AG04450 (cell line): ENCODE measurements at regions not wholly inside any gene's neighbourhood (a gene's known extent, or its start where the extent isn't known, plus 50 kb on each side); places are given as distances from the start of the nearest gene placed in this dataset.
A peak's percentile ranks its signal among the peaks of the same experiment; 100 is the strongest.

Experiments
- CTCF ChIA-PET: fragments of 300-600, 350-600 bp; formaldehyde crosslinking; extraction: SDS; loops from one replicate; lab custom pipeline; 2022; ENCODE audit warnings: antibody characterized with exemption, inconsistent platforms; lab: Charles Lee
- POLR2A ChIA-PET: fragments of 350-600 bp; formaldehyde crosslinking; extraction: SDS; loops from one replicate; lab custom pipeline; 2021; ENCODE audit warnings: antibody characterized with exemption, inconsistent platforms; lab: Yijun Ruan, JAX
- DNase-seq: peaks from one replicate; pipeline ENCODE4 v3.0.0-alpha.2; 2011; ENCODE audit warnings: low read depth, low spot score
- H3K27ac ChIP-seq: one replicate; pipeline ENCODE4 v1.5.1; 2012; ENCODE audit warnings: low read depth, low read length, control low read depth
- H3K27me3 ChIP-seq: one replicate; pipeline ENCODE4 v1.6.0; 2012; ENCODE audit warnings: low read length; ENCODE audit not compliant: control insufficient read depth, insufficient read depth
- H3K4me3 ChIP-seq: 2 replicates; pipeline ENCODE4 v1.5.1; 2011; ENCODE audit warnings: mild to moderate bottlenecking, low read depth, low read length, control low read depth
- H3K9me3 ChIP-seq: 2 replicates; pipeline ENCODE4 v1.5.1; 2012; ENCODE audit warnings: low read length; ENCODE audit not compliant: control insufficient read depth, insufficient read depth
- TF ChIP-seq, protein P1 (sequence below): IDR thresholded peaks from 2 replicates; pipeline ENCODE4 v1.5.1; 2011; ENCODE audit warnings: low read depth, low read length, control low read depth, inconsistent platforms

DNA sequence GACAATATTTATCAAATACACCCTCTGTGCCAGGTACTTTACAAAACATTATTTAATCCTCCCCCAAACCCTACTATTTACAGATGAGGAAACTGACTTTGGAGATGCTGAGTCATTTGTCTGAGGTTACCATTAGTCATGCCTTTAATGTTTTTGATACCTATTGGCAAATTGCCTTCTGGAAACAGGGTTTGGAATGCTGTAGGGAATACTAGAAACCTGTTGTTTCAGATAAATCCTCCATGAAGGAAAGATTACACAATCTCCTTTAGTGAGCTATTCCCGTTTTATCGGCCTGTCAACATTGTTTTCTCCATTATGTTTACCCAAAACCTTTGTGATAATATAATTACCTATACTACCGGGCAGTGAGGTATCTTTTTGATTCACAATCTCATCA, 93.6 kb upstream of the ADGRF1 start:
- no peaks in the 10 kb centered on the region for H3K27me3 ChIP-seq
- TF ChIP-seq, protein P1, sequence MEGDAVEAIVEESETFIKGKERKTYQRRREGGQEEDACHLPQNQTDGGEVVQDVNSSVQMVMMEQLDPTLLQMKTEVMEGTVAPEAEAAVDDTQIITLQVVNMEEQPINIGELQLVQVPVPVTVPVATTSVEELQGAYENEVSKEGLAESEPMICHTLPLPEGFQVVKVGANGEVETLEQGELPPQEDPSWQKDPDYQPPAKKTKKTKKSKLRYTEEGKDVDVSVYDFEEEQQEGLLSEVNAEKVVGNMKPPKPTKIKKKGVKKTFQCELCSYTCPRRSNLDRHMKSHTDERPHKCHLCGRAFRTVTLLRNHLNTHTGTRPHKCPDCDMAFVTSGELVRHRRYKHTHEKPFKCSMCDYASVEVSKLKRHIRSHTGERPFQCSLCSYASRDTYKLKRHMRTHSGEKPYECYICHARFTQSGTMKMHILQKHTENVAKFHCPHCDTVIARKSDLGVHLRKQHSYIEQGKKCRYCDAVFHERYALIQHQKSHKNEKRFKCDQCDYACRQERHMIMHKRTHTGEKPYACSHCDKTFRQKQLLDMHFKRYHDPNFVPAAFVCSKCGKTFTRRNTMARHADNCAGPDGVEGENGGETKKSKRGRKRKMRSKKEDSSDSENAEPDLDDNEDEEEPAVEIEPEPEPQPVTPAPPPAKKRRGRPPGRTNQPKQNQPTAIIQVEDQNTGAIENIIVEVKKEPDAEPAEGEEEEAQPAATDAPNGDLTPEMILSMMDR: no peak
- H3K4me3 ChIP-seq: no peak overlapping the region
- no peak overlapping the region for H3K27ac ChIP-seq
- DNase-seq: peak; percentile 75
- ChIA-PET POLR2A (interaction anchor here (0.6 kb wide), 1 partner anchor 16 kb away, joined by 3 read pairs; no protein-coding TSS in a partner anchor), CTCF (interaction anchor here (0.5 kb wide), 1 partner anchor 173 kb away, joined by 3 read pairs; no protein-coding TSS in a partner anchor)
- H3K9me3 ChIP-seq: no peaks in the 10 kb centered on the region

DNA sequence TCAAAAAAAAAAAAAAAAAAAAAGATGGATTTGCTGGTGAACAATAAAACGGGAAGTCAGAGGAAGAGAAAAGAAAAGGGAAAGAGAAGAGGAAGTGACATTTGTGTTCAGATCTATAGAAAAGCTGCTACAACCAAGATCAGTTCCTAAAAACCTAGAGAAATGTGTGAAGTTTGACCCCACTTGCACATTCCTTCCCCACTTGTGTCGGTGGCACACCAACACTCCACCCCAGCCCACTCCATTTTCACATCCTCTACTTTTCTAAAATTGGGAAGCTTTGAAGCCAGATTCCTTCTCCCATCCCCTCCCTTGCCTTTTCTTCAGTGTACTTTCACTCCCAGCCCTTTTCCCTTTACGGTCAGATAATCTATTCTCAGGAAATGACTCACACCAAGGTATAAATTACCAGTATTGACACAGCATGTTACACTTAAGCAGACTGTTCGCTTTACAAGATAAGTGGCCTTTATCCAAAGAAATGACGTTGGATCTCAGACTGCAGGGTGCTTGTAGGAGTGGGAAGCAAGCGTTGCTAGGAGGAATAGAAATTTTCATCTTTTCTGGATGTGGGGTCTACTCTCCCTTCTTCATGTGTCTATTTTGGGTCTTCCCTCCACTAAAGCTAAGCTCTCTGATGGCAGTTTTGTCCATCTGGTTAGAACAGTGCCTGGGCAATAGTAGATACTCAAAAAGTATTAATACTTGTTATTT, 92.5 kb upstream of the ADGRF1 start:
- Histone ChIP-seq H3K27me3 (no peaks in the 10 kb centered on the region), H3K27ac (peak overlapping the region; percentile 80), H3K9me3 (no peaks in the 10 kb centered on the region), H3K4me3 (peak overlapping the region; percentile 14; the same call in 1 of the 2 replicates)
- DNase-seq: peak; percentile 81
- TF ChIP-seq, protein P1: no peak
- ChIA-PET CTCF (no interaction called here), POLR2A (no interaction called here)

DNA sequence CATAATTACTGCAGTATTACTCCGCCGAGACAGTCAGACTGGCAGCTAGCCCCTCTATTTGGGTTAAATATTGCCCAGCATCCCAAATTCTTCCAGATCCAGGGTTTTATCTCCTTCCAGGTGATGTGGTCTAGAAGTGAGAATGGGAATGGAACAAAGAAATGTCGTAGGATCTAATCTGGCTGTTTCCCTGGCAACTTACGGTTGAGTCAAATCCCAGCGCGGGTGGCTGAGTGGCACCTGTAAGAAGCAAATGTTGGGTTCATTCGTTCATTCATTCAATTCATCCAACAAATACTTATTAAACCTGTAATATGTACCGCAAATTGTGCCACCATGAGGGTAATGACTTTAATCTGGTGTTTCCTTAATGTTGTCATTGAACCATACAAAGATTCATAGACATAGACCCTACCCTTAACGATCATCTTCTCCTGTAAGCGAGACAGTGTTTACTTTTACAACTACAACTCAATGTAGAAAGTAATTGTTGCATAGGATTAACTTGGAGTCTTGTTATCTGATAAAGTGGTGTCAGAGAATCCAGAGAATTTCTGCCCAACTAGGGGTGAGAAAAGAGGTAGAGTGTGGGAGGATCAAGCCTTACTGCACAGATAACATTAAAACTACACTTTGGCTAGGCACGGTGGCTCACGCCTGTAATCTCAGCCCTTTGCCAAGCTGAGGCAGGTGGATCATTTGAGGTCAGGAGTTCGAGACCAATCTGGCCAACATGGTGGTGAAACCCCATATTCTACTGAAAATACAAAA, 91.3 kb upstream of the ADGRF1 start:
- no peaks in the 10 kb centered on the region for H3K9me3 ChIP-seq
- no peaks in the 10 kb centered on the region for H3K27me3 ChIP-seq
- TF ChIP-seq, protein P1: no peak
- POLR2A ChIA-PET: no interaction called here
- CTCF ChIA-PET: no interaction called here
- no peak overlapping the region for H3K4me3 ChIP-seq
- DNase-seq: no peak
- H3K27ac ChIP-seq: no peak overlapping the region

DNA sequence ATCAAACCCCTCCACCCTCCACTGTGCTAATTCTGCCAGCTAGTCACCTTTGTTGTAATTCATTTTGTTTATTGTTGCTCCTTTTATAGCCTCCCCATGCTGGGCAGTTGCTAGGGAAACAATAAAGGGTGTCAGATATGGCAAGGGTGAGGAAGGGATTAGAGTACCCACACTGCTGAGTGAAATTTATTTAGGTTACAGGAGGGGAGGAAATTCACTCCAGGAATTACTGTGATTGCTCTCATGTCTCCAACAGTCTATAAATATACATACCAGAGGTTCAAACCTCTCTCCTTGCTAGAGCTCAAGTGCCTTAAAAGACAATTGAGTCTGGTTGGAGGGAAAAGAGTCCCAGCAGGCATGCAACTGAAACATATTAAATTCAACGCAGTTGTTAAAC, 90.6 kb upstream of the ADGRF1 start:
- no peaks in the 10 kb centered on the region for H3K27me3 ChIP-seq
- ChIA-PET POLR2A (no interaction called here), CTCF (no interaction called here)
- no peaks in the 10 kb centered on the region for H3K9me3 ChIP-seq
- no peak overlapping the region for H3K4me3 ChIP-seq
- DNase-seq: no peak
- no peak overlapping the region for H3K27ac ChIP-seq
- TF ChIP-seq, protein P1: no peak

DNA sequence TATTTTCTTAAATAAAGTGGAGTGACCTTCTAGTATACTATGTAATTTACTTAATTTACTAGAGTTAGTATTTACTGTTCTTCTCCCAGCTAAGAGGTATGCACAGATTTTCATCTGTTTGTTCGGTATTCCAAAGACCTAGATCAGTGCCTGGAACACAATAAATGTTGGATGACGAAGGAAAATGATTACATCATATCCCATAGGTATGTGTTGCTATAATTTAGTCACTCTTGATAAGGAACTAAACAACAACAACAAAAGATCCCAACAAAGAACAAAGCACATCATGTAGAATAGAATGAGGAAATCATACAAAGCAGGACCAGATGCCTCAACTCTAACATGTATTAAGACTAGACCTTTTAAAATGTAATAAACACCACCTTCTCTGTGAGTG, 89.6 kb upstream of the ADGRF1 start:
- POLR2A ChIA-PET: no interaction called here
- TF ChIP-seq, protein P1: no peak
- DNase-seq: no peak
- no peak overlapping the region for H3K4me3 ChIP-seq
- CTCF ChIA-PET: no interaction called here
- no peaks in the 10 kb centered on the region for H3K27me3 ChIP-seq
- H3K9me3 ChIP-seq: no peaks in the 10 kb centered on the region
- no peak overlapping the region for H3K27ac ChIP-seq
